ENCODE measurements at regions not wholly inside any gene's neighbourhood (a gene's known extent, or its start where the extent isn't known, plus 50 kb on each side); places are given as distances from the start of the nearest gene placed in this dataset.

GRCh38 chr20:58577871-58578598 lies 62.8 kb upstream of the APCDD1L start:
- Histone ChIP-seq H3K4me3 (ENCODE audit: low read depth, low read length, poor library complexity, severe bottlenecking) (no peak overlapping the region), H2AFZ (ENCODE audit: low read length) (no peak overlapping the region), H4K20me1 (ENCODE audit: insufficient read depth, low read length) (no peaks in the 10 kb centered on the region), H3K36me3 (ENCODE audit: insufficient read depth, low read length) (no peaks in the 10 kb centered on the region), H3K79me2 (ENCODE audit: insufficient read depth, low read depth, low read length) (no peaks in the 10 kb centered on the region), H3K4me2 (ENCODE audit: low read length) (no peak overlapping the region), H3K27ac (ENCODE audit: low read depth, low read length, poor library complexity, severe bottlenecking) (no peak overlapping the region), H3K9me3 (ENCODE audit: low read length) (no peaks in the 10 kb centered on the region), H3K9me2 (ENCODE audit: insufficient read depth, low read length) (no peaks in the 10 kb centered on the region), H3K4me1 (ENCODE audit: insufficient read depth, low read length, poor library complexity, severe bottlenecking) (no peaks in the 10 kb centered on the region)
- TF ChIP-seq EZH2phosphoT487 (IDR thresholded peaks at IDR 0.05; ENCODE audit: borderline replicate concordance, low read depth, low read length) (no peak), CTCF (conservative IDR thresholded peaks at IDR 0.05; ENCODE audit: low read length) (no peak)
- DNase-seq (ENCODE audit: low spot score), result no peak
- ChIA-PET POLR2A (no interaction called here), CTCF (ENCODE audit: unreplicated experiment) (no interaction called here)
- intact Hi-C loops (cut with micrococcal nuclease; ENCODE audit: unreplicated experiment), result no loop called here
- no TSS peak for BruUV-seq (replicated peaks)

GRCh38 chr20:58577139-58577806 lies 62.1 kb upstream of the APCDD1L start:
- H3K79me2 ChIP-seq (ENCODE audit: insufficient read depth, low read depth, low read length), result no peaks in the 10 kb centered on the region
- ChIA-PET POLR2A (no interaction called here), CTCF (ENCODE audit: unreplicated experiment) (no interaction called here)
- H3K4me3 ChIP-seq (ENCODE audit: low read depth, low read length, poor library complexity, severe bottlenecking), result no peak overlapping the region
- no peak for TF ChIP-seq EZH2phosphoT487 (IDR thresholded peaks at IDR 0.05; ENCODE audit: borderline replicate concordance, low read depth, low read length)
- no peak for TF ChIP-seq CTCF (conservative IDR thresholded peaks at IDR 0.05; ENCODE audit: low read length)
- no peaks in the 10 kb centered on the region for H3K36me3 ChIP-seq (ENCODE audit: insufficient read depth, low read length)
- intact Hi-C loops (cut with micrococcal nuclease; ENCODE audit: unreplicated experiment), result no loop called here
- H3K4me2 ChIP-seq (ENCODE audit: low read length), result no peak overlapping the region
- no peak for DNase-seq (ENCODE audit: low spot score)
- no peaks in the 10 kb centered on the region for H4K20me1 ChIP-seq (ENCODE audit: insufficient read depth, low read length)
- H3K9me2 ChIP-seq (ENCODE audit: insufficient read depth, low read length), result no peaks in the 10 kb centered on the region
- H3K27ac ChIP-seq (ENCODE audit: low read depth, low read length, poor library complexity, severe bottlenecking), result no peak overlapping the region
- H3K4me1 ChIP-seq (ENCODE audit: insufficient read depth, low read length, poor library complexity, severe bottlenecking), result no peaks in the 10 kb centered on the region
- no peaks in the 10 kb centered on the region for H3K9me3 ChIP-seq (ENCODE audit: low read length)
- BruUV-seq (replicated peaks), result no TSS peak
- no peak overlapping the region for H2AFZ ChIP-seq (ENCODE audit: low read length)

- Histone ChIP-seq H3K79me2 (ENCODE audit: insufficient read depth, low read depth, low read length) (no peaks in the 10 kb centered on the region), H2AFZ (ENCODE audit: low read length) (no peak overlapping the region), H3K36me3 (ENCODE audit: insufficient read depth, low read length) (no peaks in the 10 kb centered on the region), H3K4me1 (ENCODE audit: insufficient read depth, low read length, poor library complexity, severe bottlenecking) (no peaks in the 10 kb centered on the region), H3K4me2 (ENCODE audit: low read length) (no peak overlapping the region), H3K9me2 (ENCODE audit: insufficient read depth, low read length) (no peaks in the 10 kb centered on the region), H3K9me3 (ENCODE audit: low read length) (no peaks in the 10 kb centered on the region), H3K4me3 (ENCODE audit: low read depth, low read length, poor library complexity, severe bottlenecking) (no peak overlapping the region), H4K20me1 (ENCODE audit: insufficient read depth, low read length) (no peaks in the 10 kb centered on the region), H3K27ac (ENCODE audit: low read depth, low read length, poor library complexity, severe bottlenecking) (no peak overlapping the region)
- POLR2A ChIA-PET, result no interaction called here
- no TSS peak for BruUV-seq (replicated peaks)
- no peak for TF ChIP-seq CTCF (conservative IDR thresholded peaks at IDR 0.05; ENCODE audit: low read length)
- no peak for TF ChIP-seq EZH2phosphoT487 (IDR thresholded peaks at IDR 0.05; ENCODE audit: borderline replicate concordance, low read depth, low read length)
- no peak for DNase-seq (ENCODE audit: low spot score)
- intact Hi-C loops (cut with micrococcal nuclease; ENCODE audit: unreplicated experiment), result no loop called here
- CTCF ChIA-PET (ENCODE audit: unreplicated experiment), result no interaction called here
Measured at GRCh38 chr20:58576603-58576970, 61.4 kb upstream of the APCDD1L start.
